Omental fat pad (tissue), 3 donors: ENCODE measurements at regions not wholly inside any gene's neighbourhood (a gene's known extent, or its start where the extent isn't known, plus 50 kb on each side); places are given as distances from the start of the nearest gene placed in this dataset.

Source experiments
- ATAC-seq: fragments of 150-250 bp; one replicate; pipeline ENCODE4 v1.9.1; 2016; ENCODE audit warnings: mild to moderate bottlenecking, moderate library complexity; ENCODE audit not compliant: low FRiP score
- DNase-seq: peaks from one replicate; pipeline ENCODE4 v3.0.0-alpha.2; 2019; ENCODE audit warnings: low spot score
- CTCF ChIP-seq, 3 donors: fragments of 450-650 bp; IDR thresholded peaks; one replicate each; pipeline ENCODE4 v1.5.1; 2016 to 2017; ENCODE audit warnings: antibody characterized with exemption in 3 of 3, mild to moderate bottlenecking in 3 of 3, moderate library complexity in 2 of 3

- no peak for DNase-seq
- ATAC-seq: no peak
- no peak for TF ChIP-seq CTCF (IDR thresholded peaks at IDR 0.05)
Measured at GRCh38 chrX:45353456-45353855, 152.8 kb upstream of the DIPK2B start.

GRCh38 chrX:45352611-45353010 is 151.9 kb upstream of the DIPK2B start:
- ATAC-seq (no peak), DNase-seq (no peak)
- no peak for TF ChIP-seq CTCF (IDR thresholded peaks at IDR 0.05)

GRCh38 chrX:45351478-45351877 is 150.8 kb upstream of the DIPK2B start:
- ATAC-seq (peak; percentile 29), DNase-seq (no peak)

GRCh38 chrX:45348296-45348695 is 147.6 kb upstream of the DIPK2B start:
- ATAC-seq (peak; percentile 15), DNase-seq (no peak)
- no peak for TF ChIP-seq CTCF (IDR thresholded peaks at IDR 0.05)

More at GRCh38 chrX:45351478-45351877, 150.8 kb upstream of the DIPK2B start:
- TF ChIP-seq CTCF (IDR thresholded peaks at IDR 0.05): no peak

- DNase-seq: no peak
- ATAC-seq: peak; percentile 52
- no peak for TF ChIP-seq CTCF (IDR thresholded peaks at IDR 0.05)
Measured at GRCh38 chrX:45347877-45348276, 147.2 kb upstream of the DIPK2B start.

GRCh38 chrX:45344594-45344993 is 143.9 kb upstream of the DIPK2B start:
- TF ChIP-seq CTCF (IDR thresholded peaks at IDR 0.05): no peak
- DNase-seq (no peak), ATAC-seq (no peak)

GRCh38 chrX:45329217-45329616 is 128.5 kb upstream of the DIPK2B start:
- no peak for TF ChIP-seq CTCF (IDR thresholded peaks at IDR 0.05)
- ATAC-seq (no peak), DNase-seq (no peak)
